NCI-H2171 (cell line): ENCODE measurements at regions not wholly inside any gene's neighbourhood (a gene's known extent, or its start where the extent isn't known, plus 50 kb on each side); places are given as distances from the start of the nearest gene placed in this dataset.

Source experiments
- DNase-seq: peaks from one replicate; lab custom pipeline; 2025; lab: John Stamatoyannopoulos, UW

- no peak for DNase-seq
These were observed 825.6 kb upstream of the HS6ST1 start for GRCh38 chr2:129144082-129144791.

- no peak for DNase-seq
These were observed 827.0 kb upstream of the RAB6C start for GRCh38 chr2:129152514-129152913.

GRCh38 chr2:129160879-129161278 is 818.6 kb upstream of the RAB6C start:
- DNase-seq = no peak

GRCh38 chr2:129164220-129164949 is 815.1 kb upstream of the RAB6C start:
- no peak for DNase-seq

- DNase-seq = no peak
These were observed 814.5 kb upstream of the RAB6C start for GRCh38 chr2:129165006-129165405.

- DNase-seq = no peak
These were observed 812.0 kb upstream of the RAB6C start for GRCh38 chr2:129167456-129167855.

- DNase-seq = no peak
These were observed 808.9 kb upstream of the RAB6C start for GRCh38 chr2:129170570-129170969.

GRCh38 chr2:129174143-129174542 is 805.3 kb upstream of the RAB6C start:
- no peak for DNase-seq

GRCh38 chr2:129175051-129175450 is 804.4 kb upstream of the RAB6C start:
- DNase-seq = no peak

- no peak for DNase-seq
These were observed 803.1 kb upstream of the RAB6C start for GRCh38 chr2:129176375-129176774.

- no peak for DNase-seq
These were observed 801.1 kb upstream of the RAB6C start for GRCh38 chr2:129178356-129178755.

- no peak for DNase-seq
These were observed 800.3 kb upstream of the RAB6C start for GRCh38 chr2:129179199-129179598.

GRCh38 chr2:129180124-129180716 is 799.2 kb upstream of the RAB6C start:
- no peak for DNase-seq

- no peak for DNase-seq
These were observed 798.0 kb upstream of the RAB6C start for GRCh38 chr2:129181433-129181832.

GRCh38 chr2:129181963-129182362 is 797.5 kb upstream of the RAB6C start:
- no peak for DNase-seq

GRCh38 chr2:129187343-129187742 is 792.1 kb upstream of the RAB6C start:
- DNase-seq = no peak

GRCh38 chr2:129188451-129188850 is 791.0 kb upstream of the RAB6C start:
- no peak for DNase-seq

- no peak for DNase-seq
These were observed 789.7 kb upstream of the RAB6C start for GRCh38 chr2:129189617-129190319.

- DNase-seq = no peak
These were observed 789.0 kb upstream of the RAB6C start for GRCh38 chr2:129190494-129190893.

- no peak for DNase-seq
These were observed 787.9 kb upstream of the RAB6C start for GRCh38 chr2:129191530-129191929.

GRCh38 chr2:129192117-129192516 is 787.3 kb upstream of the RAB6C start:
- DNase-seq = no peak

- no peak for DNase-seq
These were observed 786.6 kb upstream of the RAB6C start for GRCh38 chr2:129192841-129193253.

GRCh38 chr2:129193961-129194360 is 785.5 kb upstream of the RAB6C start:
- DNase-seq = no peak
